MM.1S (cell line): ENCODE measurements at regions not wholly inside any gene's neighbourhood (a gene's known extent, or its start where the extent isn't known, plus 50 kb on each side); places are given as distances from the start of the nearest gene placed in this dataset.
"Not testable (repeated sequence)": the region's sequence is repeated elsewhere in the genome, so short reads cannot be mapped to it uniquely, and the experiment has no call there.

Experiments
- DNase-seq: peaks from one replicate; pipeline ENCODE4 v3.0.0-alpha.2; 2015
- H2AFZ ChIP-seq: fragments of 300-600 bp; sonication (generic); 2 replicates; pipeline ENCODE4 v1.6.0; 2016; ENCODE audit warnings: antibody characterized with exemption, low read length
- H3F3A ChIP-seq: fragments of 300-600 bp; sonication (generic); 2 replicates; pipeline ENCODE4 v1.6.1; 2016; ENCODE audit warnings: mild to moderate bottlenecking, antibody characterized with exemption, low read length, moderate library complexity, mixed read lengths; ENCODE audit not compliant: insufficient read depth
- H3K27ac ChIP-seq: fragments of 300-600 bp; sonication (generic); 2 replicates; pipeline ENCODE4 v1.5.1; 2016; ENCODE audit warnings: mild to moderate bottlenecking, low read length
- H3K27me3 ChIP-seq: fragments of 300-600 bp; sonication (generic); replicated peaks from 2 replicates; pipeline ENCODE4 v1.6.0; 2016; ENCODE audit warnings: low read length; ENCODE audit not compliant: insufficient read depth
- H3K36me3 ChIP-seq: fragments of 300-600 bp; sonication (generic); replicated peaks from 2 replicates; pipeline ENCODE4 v1.6.1; 2016; ENCODE audit warnings: mild to moderate bottlenecking, low read length, mixed read lengths; ENCODE audit not compliant: insufficient read depth
- H3K4me1 ChIP-seq: fragments of 300-600 bp; sonication (generic); 2 replicates; pipeline ENCODE4 v1.6.1; 2016; ENCODE audit warnings: low read length, mixed read lengths
- H3K4me2 ChIP-seq: fragments of 300-600 bp; sonication (generic); 2 replicates; pipeline ENCODE4 v1.6.0; 2016; ENCODE audit warnings: low read depth, low read length
- H3K4me3 ChIP-seq: fragments of 300-600 bp; sonication (generic); 2 replicates; pipeline ENCODE4 v1.5.1; 2016; ENCODE audit warnings: low read length, mixed read lengths
- H3K79me2 ChIP-seq: fragments of 300-600 bp; sonication (generic); 2 replicates; pipeline ENCODE4 v1.6.1; 2016; ENCODE audit warnings: mixed run types, low read length, mixed read lengths
- H3K9ac ChIP-seq: fragments of 300-600 bp; sonication (generic); 2 replicates; pipeline ENCODE4 v1.6.1; 2016; ENCODE audit warnings: low read length, mixed read lengths
- H3K9me2 ChIP-seq: fragments of 300-600 bp; sonication (generic); replicated peaks from 2 replicates; pipeline ENCODE4 v1.6.1; 2016; ENCODE audit warnings: mild to moderate bottlenecking, low read length, mixed read lengths; ENCODE audit not compliant: insufficient read depth
- H3K9me3 ChIP-seq: fragments of 300-600 bp; sonication (generic); replicated peaks from 2 replicates; pipeline ENCODE4 v1.6.1; 2016; ENCODE audit warnings: mild to moderate bottlenecking, low read length, mixed read lengths; ENCODE audit not compliant: insufficient read depth
- H4K20me1 ChIP-seq: fragments of 300-600 bp; sonication (generic); 2 replicates; pipeline ENCODE4 v1.6.1; 2016; ENCODE audit warnings: mild to moderate bottlenecking, low read length, moderate library complexity, mixed read lengths; ENCODE audit not compliant: insufficient read depth
- CTCF ChIP-seq: fragments of 300-600 bp; sonication (generic); IDR thresholded peaks from 2 replicates; pipeline ENCODE4 v1.5.1; 2016; ENCODE audit warnings: antibody characterized with exemption, low read length, mixed read lengths
- EZH2 ChIP-seq: fragments of 300-600 bp; sonication (generic); optimal IDR thresholded peaks from 2 replicates; pipeline ENCODE3; 2017; ENCODE audit warnings: low read depth, mild to moderate bottlenecking, antibody characterized with exemption, low read length, mixed read lengths
- EZH2phosphoT487 ChIP-seq: fragments of 300-600 bp; sonication (generic); IDR thresholded peaks from 2 replicates; pipeline ENCODE4 v1.6.1; 2018; ENCODE audit warnings: antibody characterized with exemption, low read length

GRCh38 chr10:80719935-80720334, 182.2 kb downstream of the SH2D4B start:
- Histone ChIP-seq H3K9me2 (no peaks in the 10 kb centered on the region), H3K4me2 (no peak overlapping the region), H3K27me3 (no peaks in the 10 kb centered on the region), H3K79me2 (no peaks in the 10 kb centered on the region), H3K36me3 (no peaks in the 10 kb centered on the region), H2AFZ (no peak overlapping the region), H4K20me1 (no peaks in the 10 kb centered on the region), H3K9me3 (no peaks in the 10 kb centered on the region), H3K27ac (no peak overlapping the region), H3K4me3 (no peak overlapping the region), H3K4me1 (no peaks in the 10 kb centered on the region), H3F3A (no peaks in the 10 kb centered on the region), H3K9ac (no peak overlapping the region)
- no peak for DNase-seq
- TF ChIP-seq CTCF, result no peak
- TF ChIP-seq EZH2, result no peak
- TF ChIP-seq EZH2phosphoT487, result no peak

- H2AFZ ChIP-seq, result no peak overlapping the region
- DNase-seq, result no peak
These were observed 182.8 kb downstream of the SH2D4B start for GRCh38 chr10:80720549-80720948.

GRCh38 chr10:80728354-80728753, 190.7 kb downstream of the SH2D4B start:
- H3K9ac ChIP-seq, result not testable (repeated sequence)

More at GRCh38 chr10:80720549-80720948, 182.8 kb downstream of the SH2D4B start:
- no peaks in the 10 kb centered on the region for H3K79me2 ChIP-seq
- no peaks in the 10 kb centered on the region for H3K27me3 ChIP-seq
- H3K4me1 ChIP-seq, result no peaks in the 10 kb centered on the region
- H3K4me3 ChIP-seq, result no peak overlapping the region
- no peaks in the 10 kb centered on the region for H4K20me1 ChIP-seq
- no peaks in the 10 kb centered on the region for H3F3A ChIP-seq
- H3K9me3 ChIP-seq, result no peaks in the 10 kb centered on the region
- H3K9ac ChIP-seq, result no peak overlapping the region
- TF ChIP-seq EZH2 (no peak), CTCF (no peak), EZH2phosphoT487 (no peak)
- no peak overlapping the region for H3K27ac ChIP-seq
- H3K4me2 ChIP-seq, result no peak overlapping the region
- no peaks in the 10 kb centered on the region for H3K36me3 ChIP-seq
- H3K9me2 ChIP-seq, result no peaks in the 10 kb centered on the region

GRCh38 chr10:80729896-80730295, 192.2 kb downstream of the SH2D4B start:
- H3K9me3 ChIP-seq, result no peaks in the 10 kb centered on the region
- H3K36me3 ChIP-seq, result no peaks in the 10 kb centered on the region
- H3K79me2 ChIP-seq, result no peaks in the 10 kb centered on the region
- no peak overlapping the region for H3K27ac ChIP-seq
- H4K20me1 ChIP-seq, result no peaks in the 10 kb centered on the region
- H2AFZ ChIP-seq, result no peak overlapping the region
- no peaks in the 10 kb centered on the region for H3K27me3 ChIP-seq
- TF ChIP-seq EZH2 (no peak), EZH2phosphoT487 (no peak), CTCF (no peak)
- no peak for DNase-seq
- no peak overlapping the region for H3K4me2 ChIP-seq
- H3K9ac ChIP-seq, result no peak overlapping the region
- no peaks in the 10 kb centered on the region for H3K9me2 ChIP-seq
- H3F3A ChIP-seq, result no peaks in the 10 kb centered on the region
- no peak overlapping the region for H3K4me3 ChIP-seq
- H3K4me1 ChIP-seq, result no peaks in the 10 kb centered on the region

More at GRCh38 chr10:80728354-80728753, 190.7 kb downstream of the SH2D4B start:
- not testable (repeated sequence) for H3K4me3 ChIP-seq, H4K20me1 ChIP-seq, H3K27me3 ChIP-seq, H3K9me3 ChIP-seq, DNase-seq, H3K9me2 ChIP-seq, H3K4me2 ChIP-seq, H2AFZ ChIP-seq, H3F3A ChIP-seq, H3K36me3 ChIP-seq, H3K79me2 ChIP-seq, H3K4me1 ChIP-seq, H3K27ac ChIP-seq
